ENCODE measurements at regions not wholly inside any gene's neighbourhood (a gene's known extent, or its start where the extent isn't known, plus 50 kb on each side); places are given as distances from the start of the nearest gene placed in this dataset.
"Not testable (repeated sequence)": the region's sequence is repeated elsewhere in the genome, so short reads cannot be mapped to it uniquely, and the experiment has no call there.

DNA sequence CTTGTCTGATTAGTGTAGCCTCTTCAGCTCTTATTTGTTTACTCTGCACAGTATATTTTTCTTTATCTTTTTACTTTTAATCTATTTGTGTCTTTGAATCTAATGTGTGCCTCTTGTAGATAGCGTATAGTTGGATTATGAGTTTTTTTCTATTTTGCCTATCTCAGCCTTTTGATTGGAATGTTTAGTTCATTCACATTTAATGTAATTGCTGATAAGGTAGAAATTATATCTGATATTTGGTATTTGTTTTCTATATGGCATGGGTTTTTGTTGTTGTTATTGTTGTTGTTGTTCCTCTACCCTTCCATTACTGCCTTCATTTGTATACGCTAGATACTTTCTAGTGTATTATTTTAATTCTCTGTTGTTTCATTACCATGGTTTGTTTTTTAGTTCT, 131.7 kb upstream of the GRIK3 start:
- DNase-seq = no peak

DNA sequence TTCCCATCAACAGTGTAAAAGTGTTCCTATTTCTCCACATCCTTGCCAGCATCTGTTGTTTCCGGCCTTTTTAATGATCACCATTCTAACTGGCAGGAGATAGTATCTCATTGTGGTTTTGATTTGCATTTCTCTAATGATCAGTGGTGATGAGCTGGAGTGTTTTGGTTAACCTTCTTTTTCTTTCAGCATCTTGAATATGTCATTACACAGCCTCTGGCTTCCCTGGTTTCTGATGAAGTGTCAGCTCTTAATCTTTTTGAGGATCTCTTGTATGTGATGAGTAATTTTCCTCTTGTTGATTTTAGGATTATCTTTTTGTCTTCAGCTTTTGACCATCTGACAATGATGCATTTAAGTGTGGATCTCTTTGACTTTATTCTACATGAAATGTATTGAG, 133.2 kb upstream of the GRIK3 start:
- no peak for DNase-seq

- no peak for DNase-seq
These were observed 134.9 kb upstream of the GRIK3 start for GRCh38 chr1:37169241-37169640.

DNA sequence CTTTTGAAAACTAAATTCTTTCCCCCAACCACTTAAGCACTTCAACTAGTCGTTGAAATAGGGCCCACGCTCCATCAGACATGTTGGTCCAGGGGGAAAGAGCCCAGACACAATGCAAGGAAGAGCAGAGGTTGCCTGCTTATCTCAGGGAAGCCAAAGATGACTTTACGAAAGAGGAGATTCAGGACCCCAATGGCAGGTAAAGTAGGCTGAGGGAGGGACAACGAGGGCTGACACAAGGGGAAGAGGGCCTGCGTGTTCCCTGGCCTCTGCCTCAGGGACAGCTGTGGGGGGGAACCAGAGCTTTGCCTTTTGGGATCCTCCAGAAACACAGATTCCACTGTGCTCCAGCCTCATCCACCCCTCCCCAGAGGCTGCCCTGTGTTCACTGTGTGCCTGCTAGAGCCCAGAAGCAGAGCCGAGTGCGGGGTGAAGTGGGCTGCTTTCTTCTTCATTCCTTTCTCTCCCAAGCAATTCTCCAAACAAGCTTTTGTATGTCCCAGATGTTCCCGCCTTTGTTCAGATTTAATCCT, 135.5 kb upstream of the GRIK3 start:
- no peak for DNase-seq

- DNase-seq = no peak
These were observed 137.4 kb upstream of the GRIK3 start for GRCh38 chr1:37171691-37172090.

GRCh38 chr1:37174341-37174740, 140.0 kb upstream of the GRIK3 start:
- DNase-seq = no peak

GRCh38 chr1:37174876-37175275, 140.6 kb upstream of the GRIK3 start:
- DNase-seq = no peak

GRCh38 chr1:37175666-37176215, 141.4 kb upstream of the GRIK3 start:
- DNase-seq = no peak

DNA sequence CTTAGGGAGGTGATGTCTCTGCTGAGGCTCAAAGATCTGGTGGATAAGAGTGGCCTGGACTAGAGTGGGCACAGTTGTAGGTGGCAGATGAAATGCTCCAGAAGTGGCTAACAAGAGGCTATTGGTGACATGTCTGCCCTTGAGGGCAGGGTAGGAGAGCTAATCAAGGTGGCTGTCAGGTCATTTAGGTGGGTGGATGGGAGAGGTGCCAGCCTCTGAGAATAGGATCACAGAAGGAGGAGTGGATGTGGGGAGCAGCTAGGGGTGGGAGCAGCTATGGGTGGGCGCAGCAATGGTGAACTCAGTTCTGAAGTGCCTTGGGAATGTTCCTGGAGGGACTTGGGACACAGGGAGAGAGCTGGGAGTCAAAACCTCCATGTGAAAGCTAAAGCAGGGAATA, 142.0 kb upstream of the GRIK3 start:
- no peak for DNase-seq

- DNase-seq = peak in 1 of 2 experiments; percentile 34
These were observed 143.0 kb upstream of the GRIK3 start for GRCh38 chr1:37177230-37177864.

DNA sequence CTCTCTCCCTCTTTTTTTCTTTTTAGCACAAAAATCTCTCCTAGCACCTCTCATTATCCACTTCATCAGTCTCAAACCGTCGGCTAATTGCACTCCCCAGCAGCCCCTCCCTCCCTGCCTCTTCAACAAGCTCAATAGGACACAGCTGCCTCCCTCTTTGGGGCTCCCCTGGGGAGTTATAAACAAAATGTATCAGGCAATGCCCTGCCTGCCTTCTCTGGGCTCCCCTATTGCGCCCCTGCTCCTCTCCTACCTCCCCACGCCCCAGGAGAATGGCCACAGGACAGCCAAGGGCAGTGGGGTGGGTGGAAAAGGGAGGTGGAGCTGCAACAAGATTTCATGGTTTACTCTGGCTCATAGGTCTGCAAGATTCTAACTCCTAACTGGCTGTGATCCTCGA, 147.1 kb upstream of the GRIK3 start:
- DNase-seq = no peak

- DNase-seq = no peak
These were observed 150.5 kb upstream of the GRIK3 start for GRCh38 chr1:37184789-37185188.

- no peak for DNase-seq
These were observed 152.0 kb upstream of the GRIK3 start for GRCh38 chr1:37186246-37186756.

DNA sequence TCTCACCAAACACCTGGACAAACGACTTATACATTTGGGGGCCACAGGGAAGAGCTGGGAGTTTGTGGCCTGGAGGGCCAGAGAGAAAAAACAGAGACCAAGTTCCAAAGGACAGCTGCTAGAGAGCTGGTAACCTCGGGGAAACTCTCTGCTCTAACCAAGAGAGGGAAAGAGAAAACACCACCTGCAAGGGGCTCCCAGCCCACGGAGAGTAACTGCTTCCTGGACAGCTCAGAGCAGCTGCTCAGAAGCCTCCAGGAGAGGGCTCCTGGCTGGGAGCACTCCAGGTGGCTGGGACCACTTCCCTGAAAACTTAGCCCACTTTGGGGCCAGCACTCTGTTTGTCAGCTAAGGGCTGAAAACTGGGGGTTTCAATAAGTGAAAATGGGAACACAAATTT, 154.8 kb upstream of the GRIK3 start:
- DNase-seq = no peak

DNA sequence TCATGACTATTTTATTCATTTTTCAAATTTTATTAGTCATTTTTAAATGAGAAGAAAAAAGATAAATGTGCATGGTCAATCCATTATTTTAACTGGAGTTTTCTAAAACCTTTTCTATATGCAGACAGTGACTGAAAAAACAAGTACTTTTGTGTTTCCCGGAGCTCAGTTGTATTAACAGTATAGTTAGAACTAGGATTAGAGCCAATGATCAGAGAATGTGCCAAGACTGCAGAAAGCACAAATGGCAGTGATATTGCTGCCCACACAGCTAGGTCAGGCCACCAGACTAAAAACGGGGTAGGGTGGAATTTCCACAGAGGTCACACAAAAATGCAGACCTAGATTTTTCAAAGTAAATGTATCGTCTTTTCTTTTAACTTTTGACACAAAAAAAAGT, 163.1 kb upstream of the GRIK3 start:
- DNase-seq = no peak

DNA sequence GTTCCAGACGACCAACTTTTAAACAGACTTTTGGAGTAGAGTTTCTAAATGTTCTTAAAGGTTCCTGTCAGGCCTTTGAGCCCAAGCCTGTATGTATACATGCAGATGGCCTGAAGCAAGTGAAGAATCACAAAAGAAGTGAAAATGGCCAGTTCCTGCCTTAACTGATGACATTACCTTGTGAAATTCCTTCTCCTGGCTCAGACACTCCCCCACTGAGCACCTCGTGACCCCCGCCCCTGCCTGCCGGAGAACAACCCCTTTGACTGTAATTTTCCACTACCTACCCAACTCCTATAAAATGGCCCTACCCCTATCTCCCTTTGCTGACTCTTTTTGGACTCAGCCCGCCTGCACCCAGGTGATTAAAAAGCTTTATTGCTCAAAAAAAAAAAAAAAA, 180.0 kb upstream of the GRIK3 start:
- not testable (repeated sequence) for DNase-seq

DNA sequence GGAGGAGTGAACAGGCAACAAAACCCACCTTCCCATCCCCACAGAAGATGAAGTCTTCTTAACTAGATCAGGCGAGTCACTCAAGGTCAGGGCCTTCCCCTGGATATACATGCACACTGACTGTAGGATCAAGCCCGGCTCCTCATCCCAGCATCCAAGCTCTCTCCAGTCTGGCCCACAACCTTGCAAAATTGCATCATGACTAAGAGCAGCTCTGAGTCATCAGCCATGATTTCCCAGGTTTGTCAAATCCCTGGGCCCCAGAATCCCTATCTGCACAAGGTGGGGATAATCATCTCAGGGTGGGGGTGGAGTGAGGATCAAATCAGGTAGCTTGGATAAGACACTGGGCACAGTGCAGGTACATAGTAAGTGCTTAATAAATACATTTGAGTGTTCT, 199.3 kb upstream of the GRIK3 start:
- no peak for DNase-seq

GRCh38 chr1:37234941-37235418, 200.7 kb upstream of the GRIK3 start:
- DNase-seq = no peak

DNA sequence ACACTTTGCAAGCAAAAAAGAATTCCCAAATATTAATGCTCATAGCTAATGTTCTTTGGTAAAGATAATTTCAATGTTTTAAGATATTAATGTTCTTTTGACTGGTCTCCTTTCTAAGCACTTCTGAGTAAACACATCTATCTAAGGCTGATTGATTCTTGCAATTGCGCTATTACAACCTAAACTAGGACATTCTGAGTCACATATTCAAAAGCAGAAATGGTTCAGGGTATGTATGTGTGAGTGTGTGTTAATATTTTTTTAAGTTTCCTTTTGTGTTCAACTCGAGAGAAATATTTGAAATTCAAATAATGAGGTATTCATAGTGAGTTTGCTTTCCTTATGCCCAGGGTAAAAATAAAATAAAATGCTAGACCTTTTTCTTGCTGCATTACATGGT, 203.6 kb upstream of the GRIK3 start:
- no peak for DNase-seq

GRCh38 chr1:37238364-37239224, 204.3 kb upstream of the GRIK3 start:
- no peak for DNase-seq

DNA sequence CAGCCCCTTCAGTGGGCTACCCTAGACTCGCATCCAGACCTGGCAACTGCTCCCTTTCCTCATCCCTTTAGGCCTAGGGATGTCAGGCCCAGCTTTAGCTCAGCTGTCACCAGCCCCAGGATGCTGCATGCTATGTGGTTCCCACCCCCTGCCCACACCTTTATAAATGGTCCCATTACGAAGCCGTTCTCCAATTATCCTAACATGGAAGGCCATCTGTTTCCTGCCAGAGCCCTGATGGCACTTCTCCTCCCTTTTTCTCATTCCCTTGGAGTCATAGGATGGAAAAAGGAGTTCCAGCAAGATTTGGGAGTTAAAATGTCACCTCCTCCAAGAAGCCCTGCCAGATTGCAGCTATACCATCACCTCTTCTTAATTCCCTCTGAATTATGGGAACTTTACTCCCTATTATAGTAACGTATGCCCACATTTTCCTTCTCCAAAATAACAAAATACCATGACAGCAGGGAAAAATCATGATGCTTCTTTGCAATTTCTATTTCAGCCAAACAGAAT, 205.0 kb upstream of the GRIK3 start:
- DNase-seq = no peak

DNA sequence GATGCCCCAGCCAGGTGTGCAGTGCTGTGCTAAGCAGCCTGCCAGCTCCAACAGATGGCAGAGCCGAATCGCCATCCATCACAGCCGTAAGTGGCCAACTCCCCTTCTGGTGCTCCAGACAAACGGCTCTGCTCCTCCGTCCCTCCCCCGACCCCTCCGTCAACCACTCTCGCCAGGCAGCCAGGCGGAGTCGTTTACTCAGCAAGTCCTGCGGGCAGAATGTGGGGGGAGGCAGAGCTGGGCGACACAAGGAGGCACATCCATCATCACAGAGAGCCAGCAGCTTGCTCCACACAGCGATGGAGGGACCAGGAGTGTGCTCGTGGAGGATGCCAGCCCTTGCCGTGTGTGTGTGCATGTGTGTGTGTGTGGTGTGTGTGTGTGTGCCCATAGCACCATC, 206.6 kb upstream of the GRIK3 start:
- no peak for DNase-seq

DNA sequence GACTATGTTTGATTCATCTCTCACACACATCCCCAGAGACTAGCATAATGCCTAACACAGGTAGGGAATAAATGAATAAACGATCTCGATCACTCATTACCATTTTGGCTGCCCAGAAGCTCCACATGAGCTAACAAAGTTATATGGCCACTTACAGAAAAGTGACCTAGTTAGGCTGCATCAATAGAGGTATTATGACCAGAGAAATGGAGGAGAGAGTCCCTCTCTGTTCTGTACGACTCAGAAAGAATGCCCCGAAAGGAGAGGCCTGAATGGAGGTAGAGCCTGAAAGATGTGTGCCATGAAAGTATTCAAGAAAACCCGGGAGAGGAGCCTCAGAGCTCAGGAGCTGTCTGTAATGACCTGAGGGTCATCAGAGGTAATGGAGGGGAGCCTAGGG, 208.2 kb upstream of the GRIK3 start:
- DNase-seq = no peak
